Head of caudate nucleus (tissue), 42 donors: ENCODE measurements at regions not wholly inside any gene's neighbourhood (a gene's known extent, or its start where the extent isn't known, plus 50 kb on each side); places are given as distances from the start of the nearest gene placed in this dataset.

Experiments
- DNase-seq, 42 donors: peaks; one replicate each; pipeline versions ENCODE4 v3.0.0 to v3.0.0-alpha.2; 2020 to 2021; ENCODE audit warnings: mixed read lengths in 7 of 42
- intact Hi-C: fragments of 100-400 bp; cut with DNase I; formaldehyde crosslinking; loops from one replicate; pipeline ENCODE4 v1.15.0; 2022

GRCh38 chr19:31709476-31709875 is 360.2 kb upstream of the TSHZ3 start:
- intact Hi-C loops, result no loop called here
- no peak for DNase-seq

GRCh38 chr19:31715249-31715945 is 366.2 kb upstream of the TSHZ3 start:
- intact Hi-C loops, result no loop called here
- no peak for DNase-seq

- DNase-seq, result no peak
- intact Hi-C loops, result no loop called here
These were observed 367.6 kb upstream of the TSHZ3 start for GRCh38 chr19:31716826-31717225.

GRCh38 chr19:31717269-31717923 is 368.2 kb upstream of the TSHZ3 start:
- DNase-seq, result no peak
- intact Hi-C loops, result no loop called here

- no peak for DNase-seq
- intact Hi-C loops, result no loop called here
These were observed 368.8 kb upstream of the TSHZ3 start for GRCh38 chr19:31718032-31718431.

- no peak for DNase-seq
- intact Hi-C loops, result no loop called here
These were observed 369.7 kb upstream of the TSHZ3 start for GRCh38 chr19:31718898-31719297.

DNA sequence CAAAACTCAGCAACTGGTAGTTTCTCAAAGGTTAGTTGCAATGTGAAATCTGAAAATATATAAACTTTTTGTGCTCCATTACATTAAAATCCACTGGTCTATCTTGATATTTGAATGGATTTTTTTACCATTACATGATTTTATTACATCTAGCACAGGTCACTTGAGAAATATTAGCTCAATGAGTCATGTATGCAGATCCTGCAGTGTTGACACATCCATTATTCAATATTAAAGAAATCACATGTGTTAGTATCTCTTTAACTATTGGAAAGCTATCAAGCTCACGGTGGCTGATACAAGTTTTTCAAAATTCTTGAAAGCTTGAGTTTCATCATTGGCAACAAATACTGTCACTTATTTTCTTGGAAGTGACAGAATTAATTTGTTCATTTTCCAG is 373.9 kb upstream of the TSHZ3 start:
- DNase-seq, result no peak
- intact Hi-C loops, result no loop called here

GRCh38 chr19:31725051-31725450 is 375.8 kb upstream of the TSHZ3 start:
- DNase-seq, result no peak
- intact Hi-C loops, result no loop called here

DNA sequence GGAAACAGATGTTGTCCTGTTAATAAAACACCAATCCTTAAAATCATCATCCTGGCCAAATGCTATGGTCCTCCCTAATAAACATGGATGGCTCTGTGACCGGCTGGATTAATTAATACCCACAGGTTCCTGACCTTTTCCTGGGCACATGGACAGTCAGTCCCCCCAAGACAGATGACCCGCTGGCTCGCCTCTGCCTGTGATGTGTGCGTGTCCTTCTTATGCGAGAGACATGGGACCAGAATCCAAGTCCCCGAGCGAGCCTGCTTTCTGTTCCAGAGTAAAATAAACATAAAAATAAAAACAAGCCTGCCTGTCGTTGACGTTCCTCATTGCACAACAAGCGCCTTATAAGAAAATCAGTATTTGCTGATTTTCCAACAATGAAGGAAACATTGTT is 378.3 kb upstream of the TSHZ3 start:
- DNase-seq, result no peak
- intact Hi-C loops, result no loop called here

DNA sequence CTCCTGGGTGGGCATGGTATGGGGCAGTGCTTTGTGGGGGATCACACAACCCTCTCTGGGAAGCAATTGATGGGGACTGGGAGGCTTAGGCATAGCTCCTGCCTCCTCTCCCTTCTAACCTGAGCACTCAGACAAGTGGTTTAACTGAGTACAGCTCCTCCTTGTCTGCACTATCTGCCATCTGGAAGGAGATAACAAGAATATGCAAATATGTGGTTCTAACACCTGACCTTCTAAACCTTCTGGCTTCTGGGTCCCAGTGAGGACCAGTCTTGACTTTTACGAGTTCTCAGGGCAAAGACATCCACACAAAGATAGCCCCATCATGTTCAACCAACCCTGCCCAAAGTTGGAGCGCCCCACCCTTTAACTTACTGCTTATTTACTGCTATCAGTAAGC is 381.0 kb upstream of the TSHZ3 start:
- no peak for DNase-seq
- intact Hi-C loops, result no loop called here

DNA sequence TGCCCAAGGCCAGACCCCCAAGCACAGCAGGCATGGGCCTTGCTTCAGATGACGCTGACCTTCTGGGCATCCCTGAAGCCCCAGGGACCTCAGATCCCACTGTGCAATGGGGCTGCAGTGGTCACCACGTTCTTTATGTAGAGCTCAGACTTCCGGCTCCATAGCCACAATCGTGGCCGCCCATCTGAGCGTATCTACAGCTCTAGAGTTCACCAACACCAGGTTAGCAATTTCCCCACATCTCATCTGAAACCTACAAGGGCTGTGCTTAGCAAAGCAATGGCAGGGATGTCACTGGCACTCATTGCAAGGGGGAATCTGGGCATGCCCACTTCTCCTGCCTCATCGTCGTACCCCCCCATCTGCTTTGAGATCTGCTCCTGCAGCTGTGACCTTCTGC is 384.4 kb upstream of the TSHZ3 start:
- intact Hi-C loops, result no loop called here
- no peak for DNase-seq

DNA sequence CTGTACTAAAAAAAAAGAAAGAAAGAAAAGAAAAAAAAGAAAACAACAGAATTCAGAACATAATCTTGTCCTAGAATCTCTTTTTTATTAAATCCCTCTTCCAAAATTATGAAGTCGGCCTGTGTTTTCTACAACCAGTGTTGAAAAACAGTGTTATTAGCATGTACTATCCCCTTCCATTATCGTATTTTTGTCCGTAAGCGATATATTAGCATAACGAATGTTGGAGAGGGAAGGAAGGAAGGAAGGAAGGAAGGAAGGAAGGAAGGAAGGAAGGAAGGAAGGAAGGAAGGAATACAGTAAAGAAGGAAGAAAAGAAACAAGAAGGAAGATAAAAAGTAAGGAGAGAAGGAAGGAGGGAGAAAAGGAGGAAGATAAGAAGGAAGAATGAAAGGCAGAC is 393.0 kb upstream of the TSHZ3 start:
- no peak for DNase-seq
- intact Hi-C loops, result no loop called here

DNA sequence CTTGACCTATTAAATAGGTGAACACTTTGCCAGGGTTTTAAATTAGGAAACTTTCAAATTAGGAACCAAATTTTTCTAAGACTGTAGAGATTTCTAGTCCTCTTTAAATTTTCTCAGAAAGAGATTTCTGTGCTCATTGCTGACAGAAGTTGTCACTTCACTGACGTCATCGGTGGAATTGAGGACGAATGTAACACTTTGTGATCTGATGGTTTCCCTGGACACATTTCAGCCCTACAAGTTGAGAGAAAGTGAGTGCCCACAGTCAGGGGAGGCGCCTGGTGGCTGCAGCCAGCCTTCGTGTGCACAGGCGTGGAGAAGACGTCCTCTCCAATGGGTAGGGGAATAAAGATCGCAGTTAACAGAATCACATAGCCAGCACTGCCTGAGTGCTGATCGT is 396.5 kb upstream of the TSHZ3 start:
- intact Hi-C loops, result no loop called here
- DNase-seq, result no peak

DNA sequence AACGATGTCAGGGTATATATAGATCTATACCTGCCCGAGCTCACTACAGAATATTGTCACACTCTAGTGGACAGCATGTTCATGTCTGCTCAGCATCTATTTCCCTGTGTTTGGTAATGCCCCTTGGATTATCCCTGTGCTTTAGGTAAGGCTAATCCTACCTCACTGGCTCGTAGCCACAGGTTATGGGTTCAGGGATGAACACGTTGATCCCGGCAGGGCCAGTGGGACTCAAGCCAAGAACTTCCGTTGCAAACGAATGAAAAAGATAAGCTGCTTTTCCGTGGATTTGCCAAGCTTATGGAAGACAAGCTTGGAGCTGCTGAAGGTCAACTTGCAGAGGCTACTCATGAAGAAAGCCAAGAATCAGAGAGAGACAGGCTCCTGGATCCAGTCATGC is 400.0 kb upstream of the TSHZ3 start:
- intact Hi-C loops, result no loop called here
- DNase-seq, result no peak

- no peak for DNase-seq
These were observed 410.1 kb upstream of the TSHZ3 start for GRCh38 chr19:31759359-31759758.

DNA sequence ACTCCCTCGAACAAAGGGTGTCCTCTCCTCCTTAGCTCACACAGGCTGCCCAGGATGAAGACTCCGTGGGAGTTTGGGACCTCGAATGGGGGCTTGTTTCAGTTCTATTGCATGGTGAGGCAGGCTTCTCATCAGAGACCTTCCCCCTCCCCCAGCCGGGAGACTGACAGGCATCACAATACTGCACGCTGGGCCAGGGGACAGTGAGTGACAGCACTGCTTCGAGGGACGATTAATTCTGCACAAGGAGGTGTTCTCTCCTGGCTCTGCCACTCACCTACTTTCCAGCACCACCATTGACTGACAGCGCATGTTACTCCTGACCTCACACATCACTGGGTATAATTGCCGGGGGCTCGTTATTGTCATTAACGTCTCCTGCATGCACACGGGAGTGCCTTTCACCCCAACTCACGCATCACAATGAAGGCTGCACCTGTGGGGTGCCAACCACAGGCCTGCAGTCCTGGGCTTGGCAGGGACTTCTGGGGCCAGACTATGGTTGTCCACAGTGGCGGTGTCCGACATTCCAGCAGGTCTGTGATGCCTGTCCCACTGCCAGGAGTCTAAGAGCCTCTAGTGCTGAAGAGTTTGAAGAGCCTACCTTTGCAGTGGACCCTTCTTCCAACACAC is 412.2 kb upstream of the TSHZ3 start:
- DNase-seq, result no peak
- intact Hi-C loops, result no loop called here

More at GRCh38 chr19:31759359-31759758, 410.1 kb upstream of the TSHZ3 start:
- intact Hi-C loops, result no loop called here

- intact Hi-C loops, result no loop called here
- DNase-seq, result no peak
These were observed 421.0 kb upstream of the TSHZ3 start for GRCh38 chr19:31770223-31770622.

GRCh38 chr19:31772915-31773314 is 423.7 kb upstream of the TSHZ3 start:
- intact Hi-C loops, result no loop called here
- no peak for DNase-seq

- intact Hi-C loops, result no loop called here
- DNase-seq, result no peak
These were observed 432.3 kb upstream of the TSHZ3 start for GRCh38 chr19:31781542-31781941.

DNA sequence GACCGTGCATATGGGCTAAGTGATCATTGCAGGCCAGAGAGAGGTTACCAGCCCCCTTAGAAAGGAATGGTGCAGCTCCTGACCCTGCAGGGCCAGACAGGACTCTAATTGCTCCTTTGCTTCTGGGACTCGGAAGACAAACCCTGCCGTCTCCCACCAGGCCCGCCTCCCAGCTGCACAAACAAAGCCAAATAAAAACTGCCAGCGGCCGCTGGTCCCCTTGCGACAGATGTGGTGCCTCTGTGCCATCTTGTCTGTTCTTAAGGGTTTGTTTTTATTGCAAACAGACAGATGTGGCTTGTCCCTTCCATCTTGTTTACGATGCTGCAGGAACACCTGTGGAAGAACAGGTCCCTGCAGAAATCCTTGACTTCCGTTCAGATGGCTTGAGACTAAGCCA is 434.4 kb upstream of the TSHZ3 start:
- DNase-seq, result no peak
- intact Hi-C loops, result no loop called here

DNA sequence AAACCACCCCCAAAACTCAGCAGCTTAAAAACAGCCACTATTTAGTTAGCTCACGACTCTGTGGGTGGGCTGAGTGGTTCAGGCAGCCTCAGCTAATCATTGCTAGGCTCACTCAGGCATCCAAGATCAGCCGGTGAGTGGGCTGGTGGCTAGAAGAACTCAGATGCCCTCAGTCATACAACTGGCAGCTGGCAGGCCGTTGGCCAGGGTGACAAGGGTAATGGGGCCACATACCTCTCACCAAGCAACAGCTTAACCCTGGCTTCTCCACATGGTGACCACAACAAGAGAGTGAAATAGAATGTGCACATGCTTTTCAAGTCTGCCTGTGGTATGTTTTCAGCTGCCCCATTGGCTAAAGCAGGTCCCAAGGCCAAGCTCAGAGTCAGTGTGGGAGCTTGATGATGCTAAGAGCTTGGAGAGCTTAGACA is 435.4 kb upstream of the TSHZ3 start:
- intact Hi-C loops, result no loop called here
- DNase-seq, result no peak
